ENCODE measurements at regions not wholly inside any gene's neighbourhood (a gene's known extent, or its start where the extent isn't known, plus 50 kb on each side); places are given as distances from the start of the nearest gene placed in this dataset.
A peak's percentile ranks its signal among the peaks of the same experiment; 100 is the strongest.

DNA sequence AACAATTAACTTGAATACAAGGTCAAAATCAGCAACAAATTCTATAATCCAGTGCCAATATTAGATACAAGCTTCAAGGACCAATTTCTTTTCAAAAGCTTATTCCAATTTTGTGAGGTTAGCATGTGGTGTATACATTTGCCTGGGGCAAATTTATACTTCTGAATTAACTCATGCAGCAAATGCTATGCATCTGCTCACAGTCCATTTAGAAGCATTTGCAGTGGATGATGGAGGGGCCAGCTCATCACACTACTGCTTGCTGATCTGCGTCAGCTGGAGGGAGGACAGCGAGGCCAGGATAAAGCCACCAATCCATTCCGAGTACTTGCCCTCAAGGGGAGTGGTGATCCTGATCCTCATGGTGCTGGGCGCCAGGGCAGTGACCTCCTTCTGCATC is 474.3 kb upstream of the KIF2A start:
- Mint-ChIP-seq H3K9me3 (no peaks in the 10 kb centered on the region), H3K36me3 (no peaks in the 10 kb centered on the region), H3K4me1 (no peaks in the 10 kb centered on the region), H3K27ac (no peak overlapping the region), H3K4me3 (no peak overlapping the region), H3K27me3 (peaks cover 8 to 34% (median 11%) of the 10 kb centered on the region in 3 donors)
- DNase-seq (no peak), ATAC-seq (ENCODE audit: low read depth in 2 of 2) (no peak)

DNA sequence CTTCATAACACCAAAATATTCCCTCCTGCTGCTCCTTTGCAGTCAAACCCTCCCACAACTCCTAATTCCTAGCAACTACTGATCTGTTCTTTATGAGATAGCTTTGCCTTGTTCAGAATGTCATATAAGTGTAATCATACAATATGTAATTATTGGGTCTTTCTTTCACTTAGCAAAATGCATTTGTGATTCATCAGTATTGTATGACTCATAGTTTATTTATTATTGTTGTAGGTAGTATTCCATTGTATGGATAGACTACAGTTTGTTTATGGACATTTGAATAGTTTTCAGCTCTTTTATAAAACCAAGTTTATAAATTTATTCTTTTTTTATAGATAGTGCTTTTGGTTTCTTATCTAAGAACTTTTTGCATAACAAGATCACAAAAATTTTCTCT is 468.2 kb upstream of the KIF2A start:
- Mint-ChIP-seq H3K27me3 (peaks cover 26 to 48% (median 35%) of the 10 kb centered on the region in 3 donors), H3K4me1 (no peaks in the 10 kb centered on the region), H3K9me3 (peaks cover 0 to 2% (median 0%) of the 10 kb centered on the region in 7 donors), H3K4me3 (no peak overlapping the region), H3K36me3 (no peaks in the 10 kb centered on the region), H3K27ac (no peak overlapping the region)
- DNase-seq (no peak), ATAC-seq (ENCODE audit: low read depth in 2 of 2) (no peak)

DNA sequence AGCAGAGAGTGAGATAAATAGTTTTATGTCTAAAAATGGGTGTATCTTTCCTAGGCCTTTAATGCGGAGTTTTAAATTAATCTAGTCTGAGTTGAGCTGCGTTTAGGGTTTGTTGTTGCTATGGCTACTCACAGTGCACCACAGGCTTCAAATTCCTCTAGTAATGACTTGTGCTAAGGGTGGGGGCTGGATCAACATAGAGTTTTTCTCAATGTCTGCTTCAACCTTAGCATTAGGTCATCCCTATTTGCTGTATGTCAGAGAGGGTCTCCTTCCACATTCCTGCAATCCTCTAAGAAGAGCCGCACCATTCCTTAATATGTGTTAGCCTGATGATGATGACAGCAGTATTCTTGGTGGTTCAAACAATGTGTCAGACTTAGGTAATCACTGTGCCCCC is 465.6 kb upstream of the KIF2A start:
- peaks cover 26 to 42% (median 40%) of the 10 kb centered on the region in 3 donors for H3K27me3 Mint-ChIP-seq
- H3K27ac Mint-ChIP-seq = no peak overlapping the region
- ATAC-seq (ENCODE audit: low read depth in 2 of 2) = no peak
- no peak overlapping the region for H3K4me3 Mint-ChIP-seq
- no peaks in the 10 kb centered on the region for H3K36me3 Mint-ChIP-seq
- H3K9me3 Mint-ChIP-seq = peaks cover 0 to 4% (median 2%) of the 10 kb centered on the region in 7 donors
- H3K4me1 Mint-ChIP-seq = no peaks in the 10 kb centered on the region
- no peak for DNase-seq

DNA sequence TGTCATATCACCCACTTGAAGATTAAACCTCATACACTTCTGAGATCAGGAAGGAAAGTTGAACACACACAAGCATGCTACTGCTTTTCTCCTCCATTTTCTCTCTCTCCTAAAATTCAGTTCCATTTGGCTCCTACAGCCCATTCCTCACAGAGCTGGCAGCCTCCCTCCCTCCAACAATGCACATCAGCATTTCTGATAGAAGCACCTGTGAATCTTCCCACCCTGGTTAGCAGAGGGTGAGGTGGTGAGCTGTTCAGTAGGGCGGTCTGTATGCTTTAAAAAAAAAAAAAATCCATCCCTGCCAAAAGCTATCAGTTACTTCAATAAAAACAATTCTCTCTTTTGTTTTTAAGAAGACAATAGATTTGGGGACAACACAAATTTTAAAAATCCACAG is 463.2 kb upstream of the KIF2A start:
- Mint-ChIP-seq H3K36me3 (no peaks in the 10 kb centered on the region), H3K9me3 (peaks cover 2 to 22% (median 5%) of the 10 kb centered on the region in 7 donors), H3K27me3 (peaks cover 16 to 35% (median 25%) of the 10 kb centered on the region in 3 donors), H3K27ac (no peak overlapping the region), H3K4me3 (no peak overlapping the region), H3K4me1 (no peaks in the 10 kb centered on the region)
- ATAC-seq (ENCODE audit: low read depth in 2 of 2) = no peak
- DNase-seq = no peak

DNA sequence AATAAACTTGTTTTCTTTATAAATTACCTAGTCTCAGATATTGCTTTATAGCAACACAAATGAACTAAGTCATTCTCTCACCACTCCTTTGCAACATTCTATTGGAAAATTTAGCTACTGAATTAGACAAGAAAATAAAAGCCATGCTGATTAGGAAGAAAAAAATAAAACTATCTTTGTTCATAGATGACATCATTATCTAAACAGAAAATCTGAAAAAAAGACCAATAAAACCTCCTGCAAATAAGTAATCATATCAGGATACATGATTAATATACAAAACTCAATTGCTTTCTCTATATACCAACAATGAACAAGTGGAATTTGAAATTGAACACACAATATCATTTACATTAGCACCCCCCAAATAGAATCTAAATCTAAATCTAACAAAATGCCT is 455.3 kb upstream of the KIF2A start:
- Mint-ChIP-seq H3K4me1 (no peaks in the 10 kb centered on the region), H3K27ac (no peak overlapping the region), H3K27me3 (no peaks in the 10 kb centered on the region), H3K36me3 (no peaks in the 10 kb centered on the region), H3K4me3 (no peak overlapping the region), H3K9me3 (peaks cover 1 to 20% (median 6%) of the 10 kb centered on the region in 7 donors)
- ATAC-seq (ENCODE audit: low read depth in 2 of 2) = no peak
- DNase-seq = no peak

DNA sequence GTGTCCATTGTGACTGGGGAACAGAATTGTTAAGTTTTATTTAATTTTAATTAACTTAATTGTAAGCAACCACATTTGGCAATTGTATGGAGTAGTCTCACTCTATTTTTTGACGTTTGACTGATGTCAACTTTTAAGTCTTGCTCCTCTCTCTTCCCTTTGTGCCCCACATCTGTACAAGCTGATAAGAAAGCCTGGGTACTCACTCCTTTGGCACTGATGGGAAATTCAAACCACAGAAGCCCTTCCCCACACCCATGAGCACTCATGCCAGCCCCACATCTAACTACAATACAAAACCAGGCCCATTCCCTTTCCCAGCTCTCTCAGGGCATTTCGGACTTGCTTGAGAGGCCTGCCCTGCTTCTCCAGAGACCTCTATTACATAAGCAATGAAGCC is 451.5 kb upstream of the KIF2A start:
- ATAC-seq (ENCODE audit: low read depth in 2 of 2) = no peak
- peak overlapping the region in 1 of 6 donors; percentile 34 for H3K27ac Mint-ChIP-seq

DNA sequence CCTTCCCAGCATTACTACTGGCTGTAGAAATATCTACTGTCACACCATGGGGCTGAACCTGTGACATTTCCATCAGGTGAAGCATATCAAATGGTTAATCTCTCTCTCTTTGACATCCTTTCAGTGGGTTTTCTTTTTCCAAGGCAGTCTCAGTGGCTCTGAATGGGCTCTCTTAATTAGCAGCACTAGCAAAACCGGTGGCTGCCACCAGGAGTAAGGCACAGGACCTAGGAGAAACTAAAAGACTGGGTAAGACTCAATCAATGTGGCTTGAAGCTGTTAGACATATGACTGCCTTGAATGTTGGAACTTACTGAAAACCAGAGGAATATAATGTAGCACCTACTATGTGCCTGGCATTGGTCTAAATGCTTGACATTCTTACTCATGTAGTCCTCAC is 445.0 kb upstream of the KIF2A start:
- no peak overlapping the region for H3K27ac Mint-ChIP-seq
- H3K9me3 Mint-ChIP-seq = peaks cover 0 to 10% (median 0%) of the 10 kb centered on the region in 7 donors
- no peak overlapping the region for H3K4me3 Mint-ChIP-seq
- no peaks in the 10 kb centered on the region for H3K27me3 Mint-ChIP-seq
- ATAC-seq (ENCODE audit: low read depth in 2 of 2) = no peak
- no peak for DNase-seq
- no peaks in the 10 kb centered on the region for H3K36me3 Mint-ChIP-seq
- no peaks in the 10 kb centered on the region for H3K4me1 Mint-ChIP-seq

More for the DNA sequence above, 451.5 kb upstream of the KIF2A start:
- no peak for DNase-seq
- Mint-ChIP-seq H3K9me3 (peaks cover 0 to 16% (median 7%) of the 10 kb centered on the region in 7 donors), H3K4me1 (no peaks in the 10 kb centered on the region), H3K27me3 (no peaks in the 10 kb centered on the region), H3K36me3 (no peaks in the 10 kb centered on the region), H3K4me3 (no peak overlapping the region)

DNA sequence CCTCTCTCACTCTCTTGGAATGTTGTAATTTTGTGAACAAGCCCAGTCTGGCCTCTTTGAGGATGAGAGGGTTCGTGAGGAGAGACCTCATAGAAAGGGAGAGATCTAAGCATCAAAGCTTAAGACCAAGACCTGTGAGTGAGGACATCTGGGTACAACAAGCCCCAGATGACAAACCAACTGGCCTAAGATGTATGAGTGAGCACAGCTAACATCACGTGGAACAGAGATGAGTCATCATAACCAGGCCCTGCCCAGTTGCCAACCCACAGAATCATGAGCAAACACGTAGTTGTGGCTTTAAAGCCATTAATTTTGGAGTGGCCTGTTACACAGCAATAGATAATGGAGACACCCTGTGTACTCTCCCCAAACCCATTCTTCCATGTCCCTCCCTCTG is 439.1 kb upstream of the KIF2A start:
- Mint-ChIP-seq H3K4me3 (no peak overlapping the region), H3K9me3 (peaks cover 3 to 10% (median 8%) of the 10 kb centered on the region in 7 donors), H3K36me3 (no peaks in the 10 kb centered on the region), H3K27me3 (peaks cover 0 to 16% (median 8%) of the 10 kb centered on the region in 3 donors), H3K4me1 (no peaks in the 10 kb centered on the region), H3K27ac (no peak overlapping the region)
- ATAC-seq (ENCODE audit: low read depth in 2 of 2) (no peak), DNase-seq (no peak)

DNA sequence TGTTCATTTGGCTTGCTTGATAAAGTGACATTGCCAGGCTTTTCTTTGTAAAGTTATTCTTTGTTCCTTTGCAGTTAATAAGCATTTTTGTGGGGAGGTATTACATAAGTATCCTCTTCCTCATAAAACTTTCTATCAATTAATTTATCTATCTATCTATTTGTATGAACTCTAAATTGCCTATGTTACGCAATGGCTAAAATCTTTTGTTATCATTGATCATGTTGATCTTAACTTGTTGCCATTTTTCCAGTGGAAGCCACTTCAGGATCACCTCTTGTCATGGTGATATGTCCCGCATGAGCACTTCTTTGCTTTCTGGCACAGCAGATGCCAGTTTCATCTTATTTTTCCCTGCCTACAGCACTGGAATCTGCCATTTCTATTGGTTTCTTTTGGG is 436.7 kb upstream of the KIF2A start:
- no peak for DNase-seq
- peaks cover 10 to 24% (median 19%) of the 10 kb centered on the region in 7 donors for H3K9me3 Mint-ChIP-seq
- no peak overlapping the region for H3K27ac Mint-ChIP-seq
- no peaks in the 10 kb centered on the region for H3K4me1 Mint-ChIP-seq
- peaks cover 0 to 8% of the 10 kb centered on the region in 2 donors for H3K36me3 Mint-ChIP-seq
- no peak overlapping the region for H3K4me3 Mint-ChIP-seq
- no peak for ATAC-seq (ENCODE audit: low read depth in 2 of 2)
- peaks cover 0 to 16% (median 8%) of the 10 kb centered on the region in 3 donors for H3K27me3 Mint-ChIP-seq

DNA sequence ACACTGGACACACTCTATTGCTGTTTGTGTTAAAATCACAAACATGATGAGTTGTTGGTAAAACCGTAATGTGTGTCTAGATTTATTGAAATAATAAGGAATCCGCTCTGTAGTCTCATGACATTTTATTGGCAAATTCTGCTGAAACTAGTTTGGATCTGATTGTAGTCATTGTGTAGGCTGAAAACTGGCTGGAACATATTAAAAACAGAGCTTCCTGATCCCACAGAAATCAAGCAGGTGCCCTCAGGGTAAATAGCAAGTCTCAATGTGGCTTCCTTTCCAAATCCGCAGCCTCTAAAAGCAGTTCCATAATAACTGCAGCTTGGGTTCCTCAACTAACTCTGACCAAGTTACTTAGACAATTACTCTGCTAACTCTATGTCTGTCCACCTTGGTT is 427.5 kb upstream of the KIF2A start:
- no peaks in the 10 kb centered on the region for H3K4me1 Mint-ChIP-seq
- H3K9me3 Mint-ChIP-seq = peaks cover 0 to 1% (median under 1%) of the 10 kb centered on the region in 7 donors
- H3K36me3 Mint-ChIP-seq = no peaks in the 10 kb centered on the region
- H3K27ac Mint-ChIP-seq = no peak overlapping the region
- DNase-seq (no peak), ATAC-seq (ENCODE audit: low read depth in 2 of 2) (no peak)
- peaks cover 0 to 9% (median 0%) of the 10 kb centered on the region in 3 donors for H3K27me3 Mint-ChIP-seq
- H3K4me3 Mint-ChIP-seq = no peak overlapping the region

DNA sequence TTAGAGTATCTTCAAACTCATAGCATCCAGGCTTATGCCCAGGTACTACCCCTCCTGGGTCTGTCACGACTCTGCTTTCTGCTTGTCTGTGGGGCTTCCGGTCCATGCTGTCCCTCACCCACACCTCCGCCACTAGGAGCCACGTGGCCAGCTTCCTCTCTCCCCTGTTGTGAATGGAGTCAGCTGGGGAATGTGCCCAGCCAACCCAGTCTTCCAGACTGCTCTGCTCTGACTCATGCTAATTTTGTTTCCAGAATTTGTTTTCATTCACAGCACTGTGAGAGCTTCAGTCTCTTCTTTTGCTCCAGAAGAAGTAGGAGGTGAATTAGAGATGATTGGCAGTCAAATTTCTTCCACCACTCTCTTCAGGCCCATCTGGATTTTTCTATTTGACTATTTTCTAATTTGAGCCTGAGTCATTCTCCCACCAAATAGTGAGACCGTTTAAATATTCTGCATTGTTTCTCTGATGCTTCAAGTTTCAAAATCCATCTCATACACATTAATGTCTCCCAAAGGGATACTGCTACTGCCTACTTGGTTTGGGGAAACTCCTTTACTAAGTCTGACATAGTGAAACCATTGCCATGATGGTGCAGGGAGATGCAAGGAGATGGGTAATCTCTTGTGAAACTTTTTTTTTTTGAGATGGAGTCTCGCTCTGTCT is 424.1 kb upstream of the KIF2A start:
- Mint-ChIP-seq H3K27ac (no peak overlapping the region), H3K36me3 (no peaks in the 10 kb centered on the region), H3K4me3 (no peak overlapping the region), H3K27me3 (peaks cover 0 to 6% (median 0%) of the 10 kb centered on the region in 3 donors), H3K4me1 (no peaks in the 10 kb centered on the region), H3K9me3 (peaks cover 0 to 7% (median 0%) of the 10 kb centered on the region in 7 donors)
- DNase-seq = no peak
- ATAC-seq (ENCODE audit: low read depth in 2 of 2) = no peak

DNA sequence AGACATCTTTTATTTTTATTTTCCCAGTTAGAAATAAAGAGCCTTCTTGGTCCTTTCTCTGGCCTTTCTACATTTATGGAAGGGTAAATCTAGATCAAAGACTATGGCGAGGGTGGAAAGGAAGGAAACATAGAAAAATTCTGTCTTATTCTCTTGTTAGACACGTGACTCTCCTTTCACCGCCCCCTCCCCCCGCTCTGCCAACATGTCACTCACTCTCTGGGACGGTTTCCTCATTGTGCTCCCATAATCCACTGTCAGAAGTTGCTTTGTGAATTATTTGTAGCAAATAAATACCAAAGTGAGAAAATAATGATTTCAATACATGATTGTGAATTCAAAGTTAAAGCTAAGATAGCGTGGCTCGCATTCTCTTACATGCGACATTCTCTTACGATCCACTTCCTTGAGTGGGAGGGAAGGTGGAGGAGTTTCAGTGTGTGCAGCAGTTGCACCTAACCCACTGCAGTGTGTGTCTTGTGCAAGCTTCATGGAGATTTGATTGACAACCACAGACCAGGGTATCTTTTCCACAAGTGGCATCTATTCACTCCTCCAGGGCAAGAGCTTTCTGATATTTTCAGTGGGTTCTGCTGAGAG is 423.0 kb upstream of the KIF2A start:
- no peak for DNase-seq
- no peaks in the 10 kb centered on the region for H3K36me3 Mint-ChIP-seq
- no peaks in the 10 kb centered on the region for H3K4me1 Mint-ChIP-seq
- H3K9me3 Mint-ChIP-seq = peaks cover 0 to 8% (median 4%) of the 10 kb centered on the region in 7 donors
- no peak overlapping the region for H3K27ac Mint-ChIP-seq
- no peak overlapping the region for H3K4me3 Mint-ChIP-seq
- peaks cover 0 to 6% (median 4%) of the 10 kb centered on the region in 3 donors for H3K27me3 Mint-ChIP-seq
- ATAC-seq (ENCODE audit: low read depth in 2 of 2) = no peak

DNA sequence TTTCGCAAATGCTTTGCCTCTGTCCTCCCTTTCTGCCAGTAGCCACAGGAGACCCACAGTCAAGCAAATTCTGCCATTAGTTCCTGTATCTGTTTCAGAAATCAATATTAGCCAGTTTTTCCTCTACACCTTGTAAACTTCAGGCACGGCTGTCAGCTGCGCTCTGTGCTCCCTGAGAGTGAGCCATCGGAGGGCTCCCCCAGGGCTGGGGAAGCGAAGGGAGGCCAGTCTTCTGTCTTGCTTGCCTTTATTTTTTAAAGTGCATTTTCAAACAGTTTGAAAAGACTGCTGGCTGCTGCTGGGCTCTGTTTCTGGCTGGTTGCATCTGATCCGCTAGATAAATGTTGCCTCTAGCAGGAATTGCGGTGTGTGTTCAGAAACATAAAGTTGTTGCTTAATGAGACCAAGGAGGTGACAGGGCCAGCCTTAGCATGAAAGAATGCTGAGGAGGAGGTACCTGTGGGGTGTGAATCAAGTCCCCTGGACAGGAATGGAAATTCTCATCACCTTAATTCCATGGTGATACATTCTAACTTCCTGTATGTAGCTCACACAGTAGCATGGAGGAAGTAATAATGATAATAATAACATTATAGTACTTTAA is 421.7 kb upstream of the KIF2A start:
- Mint-ChIP-seq H3K36me3 (no peaks in the 10 kb centered on the region), H3K27ac (no peak overlapping the region), H3K9me3 (peaks cover 4 to 19% (median 12%) of the 10 kb centered on the region in 7 donors), H3K4me1 (no peaks in the 10 kb centered on the region), H3K4me3 (no peak overlapping the region), H3K27me3 (peaks cover 0 to 6% (median 4%) of the 10 kb centered on the region in 3 donors)
- DNase-seq = no peak
- ATAC-seq (ENCODE audit: low read depth in 2 of 2) = no peak

DNA sequence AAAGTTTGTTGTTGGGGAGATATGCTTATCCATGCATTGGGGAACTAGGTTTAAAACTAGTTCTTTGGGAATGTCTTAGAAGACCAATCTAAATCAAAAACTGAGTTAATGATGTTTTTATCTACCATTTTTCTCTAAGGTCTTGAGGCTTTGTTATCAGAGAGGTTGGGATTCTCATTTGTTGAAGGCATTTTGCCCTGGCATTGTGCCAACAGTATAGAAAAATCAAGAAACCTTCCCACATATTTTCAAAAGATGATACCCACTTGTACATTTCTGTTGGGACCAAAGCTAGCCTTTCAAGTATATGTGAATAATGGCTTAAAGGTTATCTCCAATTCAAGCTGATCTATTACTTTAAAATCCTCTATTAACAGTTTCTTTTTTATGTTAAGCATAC is 419.8 kb upstream of the KIF2A start:
- DNase-seq (no peak), ATAC-seq (ENCODE audit: low read depth in 2 of 2) (no peak)
- Mint-ChIP-seq H3K27me3 (peaks cover 0 to 6% (median 4%) of the 10 kb centered on the region in 3 donors), H3K4me1 (no peaks in the 10 kb centered on the region), H3K9me3 (peaks cover 6 to 29% (median 12%) of the 10 kb centered on the region in 7 donors), H3K36me3 (no peaks in the 10 kb centered on the region), H3K27ac (no peak overlapping the region), H3K4me3 (no peak overlapping the region)

All from naive B cell (primary cell).